GM23338 (cell line): ENCODE measurements at regions not wholly inside any gene's neighbourhood (a gene's known extent, or its start where the extent isn't known, plus 50 kb on each side); places are given as distances from the start of the nearest gene placed in this dataset.

Source experiments
- ATAC-seq: fragments of 200-7000 bp; cut with Tn5 transposase; 3 replicates; pipeline ENCODE4 v1.9.1; 2020
- DNase-seq: peaks from one replicate; pipeline ENCODE4 v3.0.0-alpha.2; 2015; ENCODE audit warnings: low spot score
- H2AFZ ChIP-seq: fragments of 200-600 bp; sonication (generic); 2 replicates; pipeline ENCODE4 v1.8.0; 2016; ENCODE audit warnings: antibody characterized with exemption, mild to moderate bottlenecking, moderate library complexity
- H3F3A ChIP-seq: fragments of 200-600 bp; sonication (generic); replicated peaks from 2 replicates; pipeline ENCODE4 v1.8.0; 2017; ENCODE audit warnings: antibody characterized with exemption, mixed run types, low read depth
- H3K27ac ChIP-seq: fragments of 200-600 bp; sonication (generic); 2 replicates; pipeline ENCODE4 v1.6.1; 2016; ENCODE audit warnings: low read depth
- H3K27me3 ChIP-seq: fragments of 200-600 bp; sonication (generic); 2 replicates; pipeline ENCODE4 v1.8.0; 2016; ENCODE audit warnings: mild to moderate bottlenecking, mixed run types, moderate library complexity; ENCODE audit not compliant: insufficient read depth
- H3K36me3 ChIP-seq: fragments of 200-600 bp; sonication (generic); 2 replicates; pipeline ENCODE4 v1.8.0; 2016; ENCODE audit warnings: mild to moderate bottlenecking; ENCODE audit not compliant: insufficient read depth
- H3K4me1 ChIP-seq: fragments of 200-600 bp; sonication (generic); 2 replicates; pipeline ENCODE4 v1.8.0; 2016; ENCODE audit warnings: mild to moderate bottlenecking, moderate library complexity; ENCODE audit not compliant: insufficient read depth
- H3K4me2 ChIP-seq: fragments of 200-600 bp; sonication (generic); 2 replicates; pipeline ENCODE4 v1.7.1; 2017; ENCODE audit warnings: mixed run types
- H3K4me3 ChIP-seq: fragments of 200-600 bp; sonication (generic); 2 replicates; pipeline ENCODE4 v1.6.1; 2016; ENCODE audit warnings: mixed run types
- H3K79me2 ChIP-seq: fragments of 200-600 bp; sonication (generic); replicated peaks from 2 replicates; pipeline ENCODE4 v1.8.0; 2017; ENCODE audit warnings: mild to moderate bottlenecking; ENCODE audit not compliant: insufficient read depth
- H3K9me2 ChIP-seq: fragments of 200-600 bp; sonication (generic); 2 replicates; pipeline ENCODE4 v1.8.0; 2017; ENCODE audit not compliant: insufficient read depth
- H4K20me1 ChIP-seq: fragments of 200-600 bp; sonication (generic); replicated peaks from 2 replicates; pipeline ENCODE4 v1.8.0; 2017; ENCODE audit warnings: mild to moderate bottlenecking; ENCODE audit not compliant: insufficient read depth
- H3K27ac Mint-ChIP-seq: 2 replicates; pipeline ENCODE4 v1.8.0; 2020; ENCODE audit warnings: inconsistent platforms, mild to moderate bottlenecking, moderate library complexity, mixed read lengths
- H3K27me3 Mint-ChIP-seq: 3 replicates; pipeline ENCODE4 v1.8.0; 2022; ENCODE audit warnings: low read depth, mild to moderate bottlenecking, moderate library complexity, mixed read lengths, inconsistent platforms; ENCODE audit not compliant: insufficient read depth, poor library complexity
- H3K36me3 Mint-ChIP-seq: 3 replicates; pipeline ENCODE4 v1.8.0; 2021; ENCODE audit warnings: low read depth, mild to moderate bottlenecking, inconsistent platforms, moderate library complexity, mixed read lengths
- H3K4me1 Mint-ChIP-seq: 3 replicates; pipeline ENCODE4 v1.8.0; 2020; ENCODE audit warnings: mild to moderate bottlenecking, inconsistent platforms, mixed read lengths
- H3K4me3 Mint-ChIP-seq: 3 replicates; pipeline ENCODE4 v1.8.0; 2021; ENCODE audit warnings: moderate library complexity, mild to moderate bottlenecking, inconsistent platforms, mixed read lengths
- H3K9me3 Mint-ChIP-seq: 3 replicates; pipeline ENCODE4 v1.8.0; 2020; ENCODE audit warnings: moderate library complexity, mild to moderate bottlenecking, inconsistent platforms, mixed read lengths
- CREB1 ChIP-seq: fragments of 250-450 bp; sonication (Bioruptor Pico); IDR thresholded peaks from 2 replicates; pipeline ENCODE4 v1.5.0; 2020; ENCODE audit warnings: low read depth, mild to moderate bottlenecking, moderate library complexity
- EZH2 ChIP-seq: fragments of 200-600 bp; sonication (generic); IDR thresholded peaks from one replicate; pipeline ENCODE4 v1.8.0; 2017; ENCODE audit warnings: antibody characterized with exemption, mild to moderate bottlenecking, low read depth; ENCODE audit not compliant: unreplicated experiment
- EZH2phosphoT487 ChIP-seq: fragments of 200-600 bp; sonication (generic); IDR thresholded peaks from one replicate; pipeline ENCODE4 v1.8.1; 2018; ENCODE audit warnings: antibody characterized with exemption; ENCODE audit not compliant: unreplicated experiment
- JUNB ChIP-seq: IDR thresholded peaks from one replicate; pipeline ENCODE4 v1.6.1; 2016; ENCODE audit warnings: antibody characterized with exemption; ENCODE audit not compliant: unreplicated experiment
- NANOG ChIP-seq: IDR thresholded peaks from 2 replicates; pipeline ENCODE4 v1.6.1; 2016; ENCODE audit warnings: antibody characterized with exemption, borderline replicate concordance
- POLR2AphosphoS5 ChIP-seq: IDR thresholded peaks from 2 replicates; pipeline ENCODE4 v1.6.1; 2016; ENCODE audit warnings: antibody characterized with exemption, low read depth
- ZNF114 ChIP-seq: fragments of 250-450 bp; sonication (Bioruptor Pico); IDR thresholded peaks from 2 replicates; pipeline ENCODE4 v1.5.0; 2020; ENCODE audit warnings: mild to moderate bottlenecking, moderate library complexity
- ZNF331 ChIP-seq: fragments of 250-450 bp; sonication (Bioruptor Pico); IDR thresholded peaks from 2 replicates; pipeline ENCODE4 v1.5.0; 2020; ENCODE audit warnings: low read depth, mild to moderate bottlenecking, moderate library complexity
- ZNF462 ChIP-seq: fragments of 250-450 bp; sonication (Bioruptor Pico); IDR thresholded peaks from 2 replicates; pipeline ENCODE4 v1.5.0; 2020; ENCODE audit warnings: mild to moderate bottlenecking, moderate library complexity
- TF ChIP-seq, protein P1 (sequence below), 2 experiments: fragments of 200-600 bp in 1 of 2; sonication (generic) in 1 of 2; conservative IDR thresholded peaks; 2 replicates each; pipeline versions ENCODE4 v1.5.1 to v1.6.1; 2016 to 2017; ENCODE audit warnings: antibody characterized with exemption in 2 of 2, low read depth in 2 of 2, mild to moderate bottlenecking in 2 of 2, moderate library complexity in 1 of 2
- TF ChIP-seq, protein P2 (sequence below): IDR thresholded peaks from 2 replicates; pipeline ENCODE4 v1.6.1; 2016; ENCODE audit warnings: antibody characterized with exemption

GRCh38 chr10:8787649-8788048 is 733.2 kb downstream of the GATA3 start:
- Histone ChIP-seq H3K9me2 (no peaks in the 10 kb centered on the region; the same call in 1 of the 2 replicates), H3K27ac (no peak overlapping the region), H3K4me3 (no peak overlapping the region), H3K4me2 (no peak overlapping the region), H3F3A (no peaks in the 10 kb centered on the region), H3K36me3 (no peaks in the 10 kb centered on the region), H3K27me3 (no peaks in the 10 kb centered on the region), H2AFZ (no peak overlapping the region), H4K20me1 (no peaks in the 10 kb centered on the region), H3K4me1 (no peaks in the 10 kb centered on the region), H3K79me2 (no peaks in the 10 kb centered on the region)
- H3K9me3 Mint-ChIP-seq, result peaks cover 12% of the 10 kb centered on the region
- H3K4me3 Mint-ChIP-seq, result no peak overlapping the region
- DNase-seq (no peak), ATAC-seq (no peak)
- no peaks in the 10 kb centered on the region for H3K4me1 Mint-ChIP-seq
- H3K27ac Mint-ChIP-seq, result no peak overlapping the region
- peaks cover 2% of the 10 kb centered on the region for H3K27me3 Mint-ChIP-seq
- TF ChIP-seq, protein P1, sequence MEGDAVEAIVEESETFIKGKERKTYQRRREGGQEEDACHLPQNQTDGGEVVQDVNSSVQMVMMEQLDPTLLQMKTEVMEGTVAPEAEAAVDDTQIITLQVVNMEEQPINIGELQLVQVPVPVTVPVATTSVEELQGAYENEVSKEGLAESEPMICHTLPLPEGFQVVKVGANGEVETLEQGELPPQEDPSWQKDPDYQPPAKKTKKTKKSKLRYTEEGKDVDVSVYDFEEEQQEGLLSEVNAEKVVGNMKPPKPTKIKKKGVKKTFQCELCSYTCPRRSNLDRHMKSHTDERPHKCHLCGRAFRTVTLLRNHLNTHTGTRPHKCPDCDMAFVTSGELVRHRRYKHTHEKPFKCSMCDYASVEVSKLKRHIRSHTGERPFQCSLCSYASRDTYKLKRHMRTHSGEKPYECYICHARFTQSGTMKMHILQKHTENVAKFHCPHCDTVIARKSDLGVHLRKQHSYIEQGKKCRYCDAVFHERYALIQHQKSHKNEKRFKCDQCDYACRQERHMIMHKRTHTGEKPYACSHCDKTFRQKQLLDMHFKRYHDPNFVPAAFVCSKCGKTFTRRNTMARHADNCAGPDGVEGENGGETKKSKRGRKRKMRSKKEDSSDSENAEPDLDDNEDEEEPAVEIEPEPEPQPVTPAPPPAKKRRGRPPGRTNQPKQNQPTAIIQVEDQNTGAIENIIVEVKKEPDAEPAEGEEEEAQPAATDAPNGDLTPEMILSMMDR (conservative IDR thresholded peaks at IDR 0.05; ENCODE audit: low read depth in 2 of 2), result no peak
- no peak for TF ChIP-seq CREB1
- no peak for TF ChIP-seq POLR2AphosphoS5
- TF ChIP-seq ZNF462 (CRISPR knock-in tag), result no peak
- TF ChIP-seq, protein P2, sequence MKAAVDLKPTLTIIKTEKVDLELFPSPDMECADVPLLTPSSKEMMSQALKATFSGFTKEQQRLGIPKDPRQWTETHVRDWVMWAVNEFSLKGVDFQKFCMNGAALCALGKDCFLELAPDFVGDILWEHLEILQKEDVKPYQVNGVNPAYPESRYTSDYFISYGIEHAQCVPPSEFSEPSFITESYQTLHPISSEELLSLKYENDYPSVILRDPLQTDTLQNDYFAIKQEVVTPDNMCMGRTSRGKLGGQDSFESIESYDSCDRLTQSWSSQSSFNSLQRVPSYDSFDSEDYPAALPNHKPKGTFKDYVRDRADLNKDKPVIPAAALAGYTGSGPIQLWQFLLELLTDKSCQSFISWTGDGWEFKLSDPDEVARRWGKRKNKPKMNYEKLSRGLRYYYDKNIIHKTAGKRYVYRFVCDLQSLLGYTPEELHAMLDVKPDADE, result no peak
- TF ChIP-seq NANOG, result no peak
- TF ChIP-seq EZH2, result no peak
- TF ChIP-seq ZNF331 (CRISPR knock-in tag), result no peak
- TF ChIP-seq ZNF114 (CRISPR knock-in tag), result no peak
- TF ChIP-seq JUNB, result no peak
- no peak for TF ChIP-seq EZH2phosphoT487
- H3K36me3 Mint-ChIP-seq, result peaks cover 4% of the 10 kb centered on the region; the same call in 1 of the 3 replicates
